GM12891 (cell line): ENCODE measurements at regions not wholly inside any gene's neighbourhood (a gene's known extent, or its start where the extent isn't known, plus 50 kb on each side); places are given as distances from the start of the nearest gene placed in this dataset.

Experiments
- PAX5 ChIP-seq: IDR thresholded peaks from 2 replicates; pipeline ENCODE4 v1.6.1; 2011; ENCODE audit warnings: low read length, moderate library complexity, mild to moderate bottlenecking; ENCODE audit not compliant: insufficient read depth, severe bottlenecking
- POLR2A ChIP-seq: IDR thresholded peaks from 2 replicates; pipeline ENCODE4 v1.6.1; 2011; ENCODE audit warnings: low read depth, low read length, control low read depth
- POLR2AphosphoS5 ChIP-seq: IDR thresholded peaks from 2 replicates; pipeline ENCODE4 v1.6.1; 2011; ENCODE audit warnings: low read depth, low read length, control low read depth
- SPI1 ChIP-seq: IDR thresholded peaks from 2 replicates; pipeline ENCODE4 v1.6.1; 2011; ENCODE audit warnings: low read depth, low read length, control low read depth
- TAF1 ChIP-seq: IDR thresholded peaks from 2 replicates; pipeline ENCODE4 v1.6.1; 2011; ENCODE audit warnings: low read depth, low read length, control low read depth

DNA sequence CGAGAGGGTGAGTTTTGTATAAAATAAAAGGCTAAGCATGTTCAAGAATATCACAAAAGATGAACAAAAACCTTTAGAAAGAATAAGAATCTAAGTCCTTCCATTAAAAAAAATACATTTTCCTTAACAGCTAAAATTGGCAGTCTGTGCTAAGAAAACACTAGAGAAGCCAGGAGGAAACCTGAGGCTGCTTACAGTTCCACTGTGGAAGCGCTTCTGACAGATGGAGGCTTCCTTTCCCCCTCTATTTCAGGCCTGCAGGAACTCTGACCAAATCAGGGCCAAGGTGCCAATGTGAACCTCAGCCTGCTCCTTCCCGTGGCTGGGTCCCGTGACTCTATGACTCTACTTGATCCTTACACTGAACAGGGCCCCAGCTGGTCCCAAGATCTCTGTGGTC, 108.1 kb upstream of the ARHGAP28 start:
- TF ChIP-seq POLR2A = no peak
- no peak for TF ChIP-seq POLR2AphosphoS5
- no peak for TF ChIP-seq TAF1
- TF ChIP-seq SPI1 = no peak
- TF ChIP-seq PAX5 = no peak
